ENCODE measurements at regions not wholly inside any gene's neighbourhood (a gene's known extent, or its start where the extent isn't known, plus 50 kb on each side); places are given as distances from the start of the nearest gene placed in this dataset.
"Not testable (repeated sequence)": the region's sequence is repeated elsewhere in the genome, so short reads cannot be mapped to it uniquely, and the experiment has no call there.

- no peak for DNase-seq (ENCODE audit: extremely low read depth in 1 of 2, low read depth in 1 of 2)
Observed at GRCh38 chr5:145585443-145586148, 249.5 kb downstream of the PRELID2 start.

- DNase-seq (ENCODE audit: extremely low read depth in 1 of 2, low read depth in 1 of 2): no peak
Observed at GRCh38 chr5:145579301-145579700, 255.8 kb downstream of the PRELID2 start.

GRCh38 chr5:145574889-145575573 is 260.1 kb downstream of the PRELID2 start:
- DNase-seq (ENCODE audit: extremely low read depth in 1 of 2, low read depth in 1 of 2): no peak

GRCh38 chr5:145568581-145568980 is 266.6 kb downstream of the PRELID2 start:
- no peak for DNase-seq (ENCODE audit: extremely low read depth in 1 of 2, low read depth in 1 of 2)

GRCh38 chr5:145562931-145563330 is 272.2 kb downstream of the PRELID2 start:
- DNase-seq (ENCODE audit: extremely low read depth in 1 of 2, low read depth in 1 of 2): no peak

GRCh38 chr5:145558288-145558687 is 276.9 kb downstream of the PRELID2 start:
- DNase-seq (ENCODE audit: extremely low read depth in 1 of 2, low read depth in 1 of 2): no peak

- DNase-seq (ENCODE audit: extremely low read depth in 1 of 2, low read depth in 1 of 2): no peak
Observed at GRCh38 chr5:145557345-145557744, 277.8 kb downstream of the PRELID2 start.

- no peak for DNase-seq (ENCODE audit: extremely low read depth in 1 of 2, low read depth in 1 of 2)
Observed at GRCh38 chr5:145554399-145554798, 280.7 kb downstream of the PRELID2 start.

- DNase-seq (ENCODE audit: extremely low read depth in 1 of 2, low read depth in 1 of 2): no peak
Observed at GRCh38 chr5:145553177-145553576, 282.0 kb downstream of the PRELID2 start.

- DNase-seq (ENCODE audit: extremely low read depth in 1 of 2, low read depth in 1 of 2): no peak
Observed at GRCh38 chr5:145551714-145552113, 283.4 kb downstream of the PRELID2 start.

- DNase-seq (ENCODE audit: extremely low read depth in 1 of 2, low read depth in 1 of 2): no peak
Observed at GRCh38 chr5:145548097-145548496, 287.0 kb downstream of the PRELID2 start.

GRCh38 chr5:145544401-145544800 is 290.7 kb downstream of the PRELID2 start:
- no peak for DNase-seq (ENCODE audit: extremely low read depth in 1 of 2, low read depth in 1 of 2)

GRCh38 chr5:145543968-145544367 is 291.2 kb downstream of the PRELID2 start:
- DNase-seq (ENCODE audit: extremely low read depth in 1 of 2, low read depth in 1 of 2): no peak

GRCh38 chr5:145540375-145540774 is 294.8 kb downstream of the PRELID2 start:
- DNase-seq (ENCODE audit: extremely low read depth in 1 of 2, low read depth in 1 of 2): no peak

GRCh38 chr5:145539201-145539600 is 295.9 kb downstream of the PRELID2 start:
- DNase-seq (ENCODE audit: extremely low read depth in 1 of 2, low read depth in 1 of 2): no peak

- no peak for DNase-seq (ENCODE audit: extremely low read depth in 1 of 2, low read depth in 1 of 2)
Observed at GRCh38 chr5:145536133-145536532, 299.0 kb downstream of the PRELID2 start.

- DNase-seq (ENCODE audit: extremely low read depth in 1 of 2, low read depth in 1 of 2): no peak
Observed at GRCh38 chr5:145531038-145531734, 304.0 kb downstream of the PRELID2 start.

- DNase-seq (ENCODE audit: extremely low read depth in 1 of 2, low read depth in 1 of 2): no peak
Observed at GRCh38 chr5:145521523-145521922, 313.6 kb downstream of the PRELID2 start.

GRCh38 chr5:145521066-145521465 is 314.1 kb downstream of the PRELID2 start:
- no peak for DNase-seq (ENCODE audit: extremely low read depth in 1 of 2, low read depth in 1 of 2)

GRCh38 chr5:145520335-145520734 is 314.8 kb downstream of the PRELID2 start:
- DNase-seq (ENCODE audit: extremely low read depth in 1 of 2, low read depth in 1 of 2): no peak

GRCh38 chr5:145517588-145517987 is 317.6 kb downstream of the PRELID2 start:
- DNase-seq (ENCODE audit: extremely low read depth in 1 of 2, low read depth in 1 of 2): not testable (repeated sequence)

- DNase-seq (ENCODE audit: extremely low read depth in 1 of 2, low read depth in 1 of 2): no peak
Observed at GRCh38 chr5:145511351-145511750, 323.8 kb downstream of the PRELID2 start.
